Stimulated activated CD8-positive, alpha-beta memory T cell treated with anti-CD3 and anti-CD28 coated beads, Interleukin-15, amount 100 ng/mL, for 1 hour (primary cell): ENCODE measurements at regions not wholly inside any gene's neighbourhood (a gene's known extent, or its start where the extent isn't known, plus 50 kb on each side); places are given as distances from the start of the nearest gene placed in this dataset.

Experiments used
- DNase-seq: peaks from one replicate; pipeline ENCODE4 v3.0.0-alpha.2; 2020; ENCODE audit warnings: low read depth

DNA sequence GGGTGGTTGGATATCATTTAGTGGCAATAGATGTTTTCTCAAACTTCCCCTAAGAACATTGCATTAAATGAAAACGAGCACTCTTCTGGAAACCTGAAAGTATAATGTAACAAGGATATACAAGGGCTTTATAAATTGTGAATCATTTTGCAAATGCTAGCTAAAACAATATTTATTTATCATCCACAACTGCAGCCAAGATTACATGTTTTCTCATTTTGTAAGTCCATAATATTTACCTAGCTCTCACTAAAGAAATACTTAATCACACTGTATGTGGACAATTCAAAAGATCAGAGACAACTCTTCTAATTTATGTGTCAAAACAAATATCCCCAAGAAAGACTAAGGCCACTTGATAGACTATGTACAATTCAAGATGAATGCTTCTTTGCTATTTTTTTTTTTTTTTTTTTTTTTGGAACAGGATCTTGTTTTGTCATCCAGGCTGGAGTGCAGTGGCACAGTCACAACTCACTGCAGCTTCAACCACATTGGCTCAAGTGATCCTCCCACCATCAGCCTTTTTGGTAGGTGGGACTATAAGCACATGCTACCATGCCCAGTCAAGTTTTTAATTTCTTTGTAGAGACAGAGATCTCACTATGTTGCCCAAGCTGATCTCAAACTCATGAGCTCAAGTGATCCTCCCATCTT, 427.7 kb upstream of the THBS1 start:
- no peak for DNase-seq

GRCh38 chr15:39153716-39154115, 427.2 kb upstream of the THBS1 start:
- DNase-seq, result no peak

DNA sequence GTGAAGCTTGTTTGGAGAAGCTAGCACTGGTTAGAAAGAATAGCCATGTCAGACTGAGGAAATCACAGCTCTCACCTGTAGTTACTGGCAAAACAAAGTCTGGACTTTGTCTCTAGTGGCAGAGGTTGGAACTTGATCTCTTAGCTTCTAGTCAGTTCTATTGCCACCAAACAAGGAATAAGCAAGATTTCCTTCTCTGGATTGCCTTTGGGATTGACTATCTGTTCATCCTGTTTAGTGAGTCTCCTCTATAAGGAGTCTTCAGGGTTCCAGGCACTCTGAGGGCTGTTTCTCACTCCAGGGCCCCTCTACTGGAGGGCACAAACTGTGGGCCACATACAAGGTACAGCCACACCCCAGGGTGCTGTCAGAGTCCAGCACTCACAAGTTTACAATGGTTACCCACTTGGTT, 426.6 kb upstream of the THBS1 start:
- no peak for DNase-seq

DNA sequence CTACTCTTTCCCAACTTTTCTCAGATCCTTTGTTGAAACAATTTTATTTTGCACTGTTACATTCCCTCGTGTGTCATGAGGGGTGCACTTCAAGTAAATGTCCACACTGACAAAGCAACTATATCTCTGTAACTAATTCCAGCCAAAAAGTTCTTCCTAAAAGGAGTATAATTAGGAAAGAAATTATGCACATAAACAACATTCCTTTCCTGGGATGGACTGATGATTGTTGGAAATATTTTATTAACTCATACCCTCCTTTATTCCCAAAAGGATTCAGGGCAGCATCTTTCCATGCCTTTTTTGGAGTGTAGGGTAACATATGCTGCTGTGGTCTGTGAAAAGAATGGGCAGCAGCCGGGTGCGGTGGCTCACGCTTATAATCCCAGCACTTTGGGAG, 426.1 kb upstream of the THBS1 start:
- DNase-seq, result no peak

- DNase-seq, result no peak
These were observed 424.7 kb upstream of the THBS1 start for GRCh38 chr15:39156166-39156565.

GRCh38 chr15:39156646-39157250, 424.1 kb upstream of the THBS1 start:
- no peak for DNase-seq

DNA sequence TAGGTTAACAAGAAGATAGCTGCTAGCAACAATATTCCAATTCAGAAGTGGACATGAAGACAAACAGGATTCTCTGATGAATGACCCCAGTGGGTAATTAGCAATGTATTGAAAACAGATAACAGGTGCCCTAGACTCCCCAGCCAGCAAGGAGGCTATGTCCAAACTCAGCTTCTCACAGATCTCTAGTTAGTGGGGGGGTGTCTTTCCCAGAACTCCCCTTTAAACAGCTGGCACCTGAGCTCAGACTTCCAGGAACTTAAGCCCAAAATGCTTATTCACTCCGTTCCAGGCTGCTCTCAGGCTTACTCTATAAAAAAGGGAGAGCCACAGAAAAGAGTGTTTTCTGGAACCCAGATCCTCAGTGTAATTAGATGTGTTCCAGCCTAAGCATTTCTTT, 423.0 kb upstream of the THBS1 start:
- DNase-seq, result no peak

- DNase-seq, result no peak
These were observed 421.0 kb upstream of the THBS1 start for GRCh38 chr15:39159833-39160232.

GRCh38 chr15:39161096-39161495, 419.8 kb upstream of the THBS1 start:
- DNase-seq, result no peak

GRCh38 chr15:39165020-39165706, 415.7 kb upstream of the THBS1 start:
- DNase-seq, result no peak

DNA sequence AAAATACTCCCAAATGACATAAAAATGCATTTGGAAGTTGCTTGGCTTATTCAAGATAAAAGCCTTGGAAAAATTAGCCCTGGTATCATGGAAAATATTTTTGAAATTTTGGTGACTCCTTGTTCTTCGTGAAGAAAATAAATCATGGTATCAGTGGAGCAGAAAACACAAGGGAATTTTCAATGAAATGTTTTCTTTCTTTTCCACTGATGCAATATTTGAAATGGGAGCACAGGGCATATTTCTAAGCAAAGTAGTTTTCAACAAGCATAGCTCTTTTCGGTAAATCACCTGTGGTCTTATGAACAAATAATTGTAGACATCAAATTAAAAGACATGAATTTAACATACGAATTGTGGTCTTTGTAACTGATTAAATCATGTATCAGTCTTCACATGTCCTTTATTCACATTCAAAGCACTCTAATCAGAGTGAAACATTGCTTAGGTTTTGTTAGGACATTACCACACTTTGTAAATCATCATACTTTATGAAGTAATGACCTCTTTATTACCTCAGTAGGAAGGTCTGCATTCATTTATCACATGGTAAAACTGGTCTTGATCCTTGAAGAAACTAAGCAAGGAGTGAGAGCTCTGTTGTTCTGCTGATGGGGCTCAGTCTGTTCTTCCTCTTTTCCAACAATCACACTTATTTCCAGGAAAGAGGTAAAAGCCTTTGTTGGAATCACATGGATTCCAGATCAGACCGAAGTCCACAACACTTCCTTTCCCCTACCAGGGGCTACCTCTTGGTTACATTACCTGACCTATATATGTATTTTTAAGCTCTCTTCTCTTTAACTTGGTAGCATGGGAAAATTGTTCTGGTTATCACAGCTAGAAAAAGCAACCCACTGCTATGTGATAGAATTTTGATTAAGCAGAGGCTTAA, 413.5 kb upstream of the THBS1 start:
- no peak for DNase-seq

DNA sequence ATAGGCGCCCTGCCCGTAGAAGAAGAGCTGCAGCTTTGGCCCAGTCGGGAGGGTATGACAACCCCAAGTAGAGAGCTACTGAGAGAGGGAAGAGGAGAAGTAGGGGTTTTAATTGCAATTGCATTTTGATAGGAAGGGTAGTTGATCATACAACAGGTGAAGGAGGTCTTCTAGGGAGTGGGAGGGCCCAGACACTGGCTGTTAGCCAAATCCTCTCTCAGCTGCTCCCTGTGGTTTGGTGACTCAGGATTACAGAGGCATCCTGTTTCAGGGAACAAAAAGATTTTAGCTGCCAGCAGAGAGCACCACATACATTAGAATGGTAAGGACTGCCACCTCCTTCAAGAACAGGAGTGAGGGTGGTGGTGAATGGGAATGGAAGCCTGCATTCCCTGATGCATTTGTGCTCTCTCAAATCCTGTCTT, 408.9 kb upstream of the THBS1 start:
- DNase-seq, result no peak

GRCh38 chr15:39172380-39173281, 408.2 kb upstream of the THBS1 start:
- DNase-seq, result no peak

DNA sequence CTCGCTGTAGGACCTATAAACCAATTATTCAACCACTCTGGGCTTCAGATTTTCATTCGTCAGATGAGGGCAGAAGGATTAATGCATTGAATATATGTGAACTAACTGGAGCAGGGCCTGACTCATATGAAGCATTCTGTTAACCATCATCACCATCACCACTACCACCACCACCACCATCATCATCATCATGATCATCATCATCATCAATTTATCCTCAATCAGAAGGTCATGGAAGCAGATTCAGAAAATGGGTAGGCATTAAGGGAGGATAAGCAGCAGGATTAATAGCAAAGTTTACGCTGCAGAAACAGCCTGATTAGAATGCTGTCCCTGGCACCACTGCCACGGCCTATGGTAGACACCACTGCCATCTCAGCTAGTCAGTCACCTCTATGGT, 407.5 kb upstream of the THBS1 start:
- no peak for DNase-seq

- DNase-seq, result no peak
These were observed 406.5 kb upstream of the THBS1 start for GRCh38 chr15:39174332-39174731.

DNA sequence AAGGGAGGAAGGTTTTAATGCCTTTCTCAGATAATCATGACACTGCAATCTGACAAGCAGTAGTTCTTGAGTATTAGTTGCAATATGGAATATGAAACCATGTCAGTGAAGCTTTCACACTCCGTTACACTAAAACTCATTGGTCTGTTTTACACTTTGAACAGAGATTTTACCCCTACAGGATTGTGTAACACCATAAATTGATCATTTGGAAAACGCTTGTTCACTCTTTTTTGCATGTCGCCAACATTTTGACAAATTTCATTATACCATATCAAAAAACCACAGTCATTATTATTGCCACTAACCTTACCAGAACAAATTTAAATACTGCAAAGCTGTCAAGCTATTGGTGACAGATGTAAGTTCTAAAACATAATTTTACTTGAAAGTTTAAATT, 404.8 kb upstream of the THBS1 start:
- DNase-seq, result no peak

GRCh38 chr15:39177561-39177960, 403.3 kb upstream of the THBS1 start:
- DNase-seq, result no peak

- no peak for DNase-seq
These were observed 400.8 kb upstream of the THBS1 start for GRCh38 chr15:39180030-39180429.

DNA sequence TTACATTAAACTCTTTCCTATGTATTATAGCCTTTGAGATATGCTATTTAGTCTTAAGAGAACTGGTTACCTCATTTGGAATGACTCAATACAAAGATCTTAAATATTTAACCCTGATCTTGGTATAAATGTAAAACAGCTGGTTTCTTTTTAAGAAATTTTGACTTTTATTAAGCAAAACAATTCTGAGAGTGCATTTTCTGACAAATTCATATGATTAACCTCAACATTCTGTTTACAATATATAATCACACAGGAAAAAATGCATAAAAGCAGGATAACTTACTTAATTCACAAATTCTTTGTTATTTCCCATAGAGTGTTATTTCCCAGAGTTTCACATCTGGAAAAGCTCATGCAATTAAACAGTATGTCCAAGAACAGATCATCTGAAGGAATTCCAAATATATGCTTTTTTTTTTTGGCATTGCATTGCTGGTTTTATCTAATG, 400.4 kb upstream of the THBS1 start:
- no peak for DNase-seq

DNA sequence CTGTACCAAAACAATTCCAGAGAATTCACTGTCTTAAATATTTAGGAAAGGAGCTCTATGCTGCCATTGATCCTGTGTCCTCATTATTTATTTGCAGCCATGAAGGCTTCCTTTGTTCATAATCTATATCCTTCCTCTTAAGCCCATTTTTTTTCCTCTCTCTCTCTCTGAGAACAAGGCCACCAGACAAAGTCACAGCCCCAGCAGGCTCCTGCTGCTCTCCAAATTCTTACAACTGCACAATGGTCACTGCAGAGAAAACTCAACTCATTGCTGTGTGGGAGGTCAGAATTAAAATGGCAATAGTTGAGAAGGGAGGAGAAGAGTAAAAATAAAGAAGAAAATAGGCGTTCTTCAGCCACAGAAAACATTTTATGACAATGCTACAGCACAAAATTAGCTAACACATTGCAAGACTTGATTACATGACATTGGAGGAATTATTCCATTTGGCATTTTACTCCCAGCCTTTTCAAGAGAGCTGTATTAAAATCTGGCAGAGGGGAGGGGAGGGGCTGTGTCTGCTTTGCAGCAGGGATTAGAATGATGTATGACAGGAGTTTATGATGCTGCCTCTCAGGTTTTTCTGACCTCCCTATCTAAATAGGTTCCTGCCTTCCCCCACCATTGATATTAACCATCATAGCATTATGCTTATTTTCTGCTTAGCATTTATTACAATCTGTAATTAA, 399.7 kb upstream of the THBS1 start:
- no peak for DNase-seq

- no peak for DNase-seq
These were observed 398.9 kb upstream of the THBS1 start for GRCh38 chr15:39181940-39182339.
